Endothelial cell of umbilical vein (primary cell): ENCODE measurements at regions not wholly inside any gene's neighbourhood (a gene's known extent, or its start where the extent isn't known, plus 50 kb on each side); places are given as distances from the start of the nearest gene placed in this dataset.

Experiments
- BruUV-seq: library from RNA; stranded (reverse); fragments of 400-500 nt; replicated peaks from 2 replicates; lab custom pipeline; 2021; lab: Mats Ljungman, UMichigan
- CTCF ChIA-PET: fragments of 300-600, 350-600 bp; sonication (Branson Sonifier 250); formaldehyde crosslinking; loops from one replicate; lab custom pipeline; 2021; ENCODE audit warnings: antibody characterized with exemption, inconsistent platforms; lab: Charles Lee
- POLR2A ChIA-PET: fragments of 300-600, 350-600 bp; sonication (Branson Sonifier 250); formaldehyde crosslinking; loops from one replicate; lab custom pipeline; 2021; ENCODE audit warnings: antibody characterized with exemption, inconsistent platforms; lab: Charles Lee
- DNase-seq: peaks from one replicate; pipeline ENCODE4 v3.0.0-alpha.2; 2011; ENCODE audit warnings: low read depth, low spot score
- FAIRE-seq: peaks from 2 replicates; lab custom pipeline; 2011; peaks lifted over from hg19 to GRCh38; lab: Jason Lieb, UNC
- H2AFZ ChIP-seq: 2 replicates; pipeline ENCODE4 v1.6.0; 2012; ENCODE audit warnings: low read depth, low read length, control low read depth, inconsistent platforms
- H3K27ac ChIP-seq: 2 replicates; pipeline ENCODE4 v1.5.1; 2011; ENCODE audit warnings: low read depth, mild to moderate bottlenecking, control low read depth, low read length, moderate library complexity; ENCODE audit not compliant: insufficient read depth
- H3K27me3 ChIP-seq, 2 experiments: 2 replicates each; pipeline versions ENCODE4 v1.6.0 to v1.6.1; 2011; ENCODE audit warnings: low read length in 2 of 2, mixed read lengths in 1 of 2; ENCODE audit not compliant: control insufficient read depth in 2 of 2, insufficient read depth in 2 of 2
- H3K36me3 ChIP-seq, 2 experiments: 2 replicates in 1 of 2; 3 replicates in 1 of 2; pipeline ENCODE4 v1.5.1; 2011; ENCODE audit warnings: low read length in 2 of 2, mild to moderate bottlenecking in 1 of 2, moderate library complexity in 1 of 2; ENCODE audit not compliant: control insufficient read depth in 2 of 2, insufficient read depth in 2 of 2; ENCODE audit errors: extremely low read depth in 1 of 2
- H3K4me1 ChIP-seq: 3 replicates; pipeline ENCODE4 v1.5.1; 2011; ENCODE audit warnings: mild to moderate bottlenecking, low read length; ENCODE audit not compliant: control insufficient read depth, insufficient read depth; ENCODE audit errors: extremely low read depth
- H3K4me2 ChIP-seq: 2 replicates; pipeline ENCODE4 v1.6.1; 2011; ENCODE audit warnings: low read length, control low read depth, mixed read lengths; ENCODE audit not compliant: insufficient read depth
- H3K4me3 ChIP-seq, 3 experiments: fragments of 200-600 bp in 1 of 3; sonication (generic), shearing (Covaris generic) in 1 of 3; replicated peaks in 1 of 3; 2 replicates each; pipeline ENCODE4 v1.5.1; 2011 to 2016; ENCODE audit warnings: control low read depth in 3 of 3, low read length in 3 of 3, mild to moderate bottlenecking in 2 of 3, inconsistent platforms in 1 of 3, low read depth in 1 of 3, moderate library complexity in 1 of 3; ENCODE audit not compliant: insufficient read depth in 1 of 3
- H3K79me2 ChIP-seq: 2 replicates; pipeline ENCODE4 v1.6.0; 2012; ENCODE audit warnings: low read length, inconsistent platforms; ENCODE audit not compliant: control insufficient read depth, insufficient read depth
- H3K9ac ChIP-seq: replicated peaks from 2 replicates; pipeline ENCODE3; 2011; ENCODE audit warnings: low read length, control low read depth; ENCODE audit not compliant: insufficient read depth; ENCODE audit errors: extremely low read depth
- H3K9me1 ChIP-seq: replicated peaks from 3 replicates; pipeline ENCODE4 v1.6.0; 2011; ENCODE audit warnings: mild to moderate bottlenecking, low read length; ENCODE audit not compliant: control insufficient read depth, insufficient read depth; ENCODE audit errors: extremely low read depth
- H3K9me3 ChIP-seq: replicated peaks from 2 replicates; pipeline ENCODE4 v1.5.1; 2012; ENCODE audit warnings: low read length, inconsistent platforms; ENCODE audit not compliant: control insufficient read depth, insufficient read depth
- H4K20me1 ChIP-seq: replicated peaks from 2 replicates; pipeline ENCODE3; 2011; ENCODE audit warnings: mild to moderate bottlenecking, low read length; ENCODE audit not compliant: control insufficient read depth, insufficient read depth; ENCODE audit errors: extremely low read depth
- CTCF ChIP-seq, 2 donors: IDR thresholded peaks; 1 replicate in 1 of 2; 2 replicates in 1 of 2; pipeline ENCODE4 v1.5.1; 2011; ENCODE audit warnings: low read length in 2 of 2, mild to moderate bottlenecking in 2 of 2, moderate library complexity in 2 of 2, control low read depth in 1 of 2, inconsistent platforms in 1 of 2, low read depth in 1 of 2; ENCODE audit not compliant: insufficient read depth in 1 of 2; ENCODE audit errors: extremely low read depth in 1 of 2
- EZH2 ChIP-seq: IDR thresholded peaks from 2 replicates; pipeline ENCODE4 v1.6.1; 2012; ENCODE audit warnings: borderline replicate concordance, low read depth, mild to moderate bottlenecking, moderate library complexity, low read length, inconsistent platforms; ENCODE audit not compliant: severe bottlenecking
- FOS ChIP-seq: IDR thresholded peaks from 2 replicates; pipeline ENCODE4 v1.6.1; 2011; ENCODE audit warnings: mild to moderate bottlenecking, low read length, moderate library complexity, borderline replicate concordance; ENCODE audit not compliant: insufficient read depth
- GATA2 ChIP-seq: IDR thresholded peaks from 2 replicates; pipeline ENCODE4 v1.7.0; 2011; ENCODE audit warnings: low read depth, mild to moderate bottlenecking, moderate library complexity, mixed read lengths, low read length; ENCODE audit not compliant: insufficient read length, insufficient read depth
- JUN ChIP-seq: IDR thresholded peaks from 2 replicates; pipeline ENCODE4 v1.6.1; 2011; ENCODE audit warnings: borderline replicate concordance, low read depth; ENCODE audit not compliant: insufficient read length, insufficient read depth
- MAX ChIP-seq: IDR thresholded peaks from 2 replicates; pipeline ENCODE4 v1.6.1; 2011; ENCODE audit not compliant: insufficient read depth, insufficient read length
- MYC ChIP-seq: IDR thresholded peaks from one replicate; pipeline ENCODE4 v1.6.1; 2011; ENCODE audit warnings: mild to moderate bottlenecking, low read depth, low read length
- POLR2A ChIP-seq: IDR thresholded peaks from 2 replicates; pipeline ENCODE4 v1.6.1; 2012; ENCODE audit warnings: low read depth, mild to moderate bottlenecking, control low read depth, low read length
- POLR2AphosphoS5 ChIP-seq: IDR thresholded peaks from 2 replicates; pipeline ENCODE4 v1.6.1; 2012; ENCODE audit warnings: low read depth, mild to moderate bottlenecking, control low read depth, low read length, moderate library complexity; ENCODE audit not compliant: insufficient read depth
- dilution Hi-C: fragments of 300-500 bp; cut with MboI; formaldehyde crosslinking; loops from one replicate; pipeline ENCODE4 v1.15.0; 2019; ENCODE audit warnings: low sequenced_read_pairs; ENCODE audit not compliant: extremely low pct_ligation_motif_present
- intact Hi-C: fragments of 100-400 bp; cut with micrococcal nuclease; formaldehyde crosslinking; loops from one replicate; pipeline ENCODE4 v1.10.0; 2022

DNA sequence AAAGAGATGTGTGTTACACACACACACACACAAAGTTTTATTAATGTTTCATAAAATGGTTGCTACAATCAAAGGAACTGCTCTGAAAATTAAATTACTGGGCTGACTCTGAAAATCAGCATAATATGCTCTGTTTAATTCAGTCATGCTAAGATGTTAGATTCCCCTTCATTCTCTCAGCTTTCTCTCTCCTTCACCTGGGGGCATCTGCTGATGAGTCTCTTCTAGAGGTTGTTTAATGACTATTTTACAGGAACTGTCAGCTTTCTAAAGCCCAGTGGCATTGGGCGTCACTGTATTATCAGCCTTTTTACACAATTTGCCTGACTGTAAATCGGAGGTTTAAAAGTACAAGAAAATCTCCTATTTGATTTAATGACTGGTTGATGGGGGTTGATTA, 559.7 kb upstream of the POU3F2 start:
- Histone ChIP-seq H4K20me1 (no peaks in the 10 kb centered on the region), H3K36me3 (no peaks in the 10 kb centered on the region), H2AFZ (no peak overlapping the region), H3K27me3 (no peaks in the 10 kb centered on the region), H3K9ac (no peak overlapping the region), H3K79me2 (no peaks in the 10 kb centered on the region), H3K4me2 (no peak overlapping the region), H3K4me1 (no peaks in the 10 kb centered on the region), H3K4me3 (no peak overlapping the region), H3K9me1 (no peaks in the 10 kb centered on the region), H3K9me3 (peaks cover 5% of the 10 kb centered on the region), H3K27ac (no peak overlapping the region)
- BruUV-seq, result no TSS peak
- POLR2A ChIA-PET, result no interaction called here
- TF ChIP-seq CTCF (IDR thresholded peaks at IDR 0.05; ENCODE audit: extremely low read depth in 1 of 2, insufficient read depth in 1 of 2, low read depth in 1 of 2, low read length in 2 of 2) (no peak), POLR2A (no peak), GATA2 (no peak), MAX (no peak), POLR2AphosphoS5 (no peak), MYC (no peak), JUN (no peak), FOS (no peak), EZH2 (no peak)
- intact Hi-C loops (no loop called here), dilution Hi-C loops (no loop called here)
- FAIRE-seq (no peak), DNase-seq (no peak)
- CTCF ChIA-PET, result no interaction called here
